GM21423 (cell line): ENCODE measurements at regions not wholly inside any gene's neighbourhood (a gene's known extent, or its start where the extent isn't known, plus 50 kb on each side); places are given as distances from the start of the nearest gene placed in this dataset.

Experiments used
- ATAC-seq: cut with Tn5 transposase; IDR thresholded peaks from one replicate; pipeline ENCODE4 v1.9.1; 2021; ENCODE audit warnings: mild to moderate bottlenecking, moderate library complexity; ENCODE audit not compliant: unreplicated experiment

- no peak for ATAC-seq
Measured at GRCh38 chr9:109593612-109594011, 95.5 kb upstream of the PTPN3 start.

GRCh38 chr9:109597496-109597895 is 99.4 kb upstream of the PTPN3 start:
- ATAC-seq: no peak

GRCh38 chr9:109599131-109599530 is 101.0 kb upstream of the PTPN3 start:
- no peak for ATAC-seq

GRCh38 chr9:109599711-109600110 is 101.6 kb upstream of the PTPN3 start:
- no peak for ATAC-seq

- ATAC-seq: no peak
Measured at GRCh38 chr9:109600142-109600541, 102.0 kb upstream of the PTPN3 start.

DNA sequence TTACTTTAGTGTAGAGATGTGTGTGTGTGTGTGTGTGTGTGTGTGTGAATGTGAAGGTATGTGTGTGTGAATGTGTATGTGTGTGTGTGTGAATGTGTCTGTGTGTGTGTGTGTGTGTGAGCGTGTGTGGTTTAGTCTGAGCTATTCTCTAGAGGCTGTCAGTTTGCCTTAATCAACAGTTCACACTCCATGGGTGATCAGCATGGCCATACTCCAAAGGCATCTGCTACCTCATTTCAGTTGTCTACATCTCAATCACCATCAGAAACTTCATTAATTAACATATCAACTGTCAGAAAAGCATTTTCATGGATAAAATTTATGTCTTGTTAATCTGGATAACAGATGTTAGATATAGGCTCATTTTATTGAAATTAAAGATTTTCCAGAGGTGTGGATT is 103.1 kb upstream of the PTPN3 start:
- no peak for ATAC-seq

GRCh38 chr9:109602987-109603386 is 104.9 kb upstream of the PTPN3 start:
- no peak for ATAC-seq

DNA sequence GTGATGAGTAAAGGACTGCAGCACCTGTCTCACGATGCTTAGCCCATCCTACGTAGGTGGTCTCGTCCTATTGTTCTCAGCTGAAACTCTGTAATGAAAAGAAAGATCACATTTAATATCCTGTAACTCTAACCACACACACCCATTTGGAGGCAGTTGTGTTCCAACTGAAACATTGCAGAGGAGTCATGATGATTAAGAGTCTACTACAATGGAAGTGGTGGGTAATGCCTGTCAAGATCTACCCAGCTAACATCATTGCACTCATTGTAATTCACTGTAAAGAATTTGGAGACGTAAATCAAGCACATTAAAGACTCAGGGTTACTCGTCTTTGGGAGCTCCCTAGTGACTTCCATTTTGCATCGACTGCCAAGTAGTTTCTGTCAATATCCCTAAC is 106.0 kb upstream of the PTPN3 start:
- ATAC-seq: no peak

- ATAC-seq: no peak
Measured at GRCh38 chr9:109604781-109605180, 106.7 kb upstream of the PTPN3 start.

GRCh38 chr9:109609060-109609459 is 111.0 kb upstream of the PTPN3 start:
- no peak for ATAC-seq

DNA sequence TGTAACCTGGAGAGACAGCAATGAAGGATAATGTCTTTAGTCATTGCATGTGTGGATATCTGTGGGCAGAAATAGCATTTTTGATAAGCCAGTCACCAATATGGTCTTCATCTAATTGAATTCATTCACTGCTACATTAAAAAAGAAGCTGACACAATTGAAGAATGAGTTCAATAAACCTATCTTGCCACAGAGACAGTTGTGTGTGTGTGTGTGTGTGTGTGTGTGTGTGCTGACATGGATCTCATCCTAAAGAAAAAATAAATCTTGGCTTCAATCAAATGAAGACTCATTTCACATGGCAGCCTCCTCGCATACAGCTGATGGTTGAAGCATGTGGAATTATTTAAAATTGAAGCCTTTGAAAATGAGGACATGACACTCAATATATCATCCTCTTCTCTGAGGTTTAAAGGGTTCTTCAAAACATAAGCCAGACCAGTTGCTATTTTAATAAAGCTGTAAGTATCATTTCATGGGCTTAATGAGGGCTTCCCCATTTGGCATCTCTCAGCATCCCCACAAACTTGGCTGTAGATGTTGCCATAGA is 118.5 kb upstream of the PTPN3 start:
- no peak for ATAC-seq

GRCh38 chr9:109619310-109619709 is 121.2 kb upstream of the PTPN3 start:
- no peak for ATAC-seq

GRCh38 chr9:109624143-109624542 is 126.0 kb upstream of the PTPN3 start:
- no peak for ATAC-seq

- no peak for ATAC-seq
Measured at GRCh38 chr9:109624896-109625295, 126.8 kb upstream of the PTPN3 start.

DNA sequence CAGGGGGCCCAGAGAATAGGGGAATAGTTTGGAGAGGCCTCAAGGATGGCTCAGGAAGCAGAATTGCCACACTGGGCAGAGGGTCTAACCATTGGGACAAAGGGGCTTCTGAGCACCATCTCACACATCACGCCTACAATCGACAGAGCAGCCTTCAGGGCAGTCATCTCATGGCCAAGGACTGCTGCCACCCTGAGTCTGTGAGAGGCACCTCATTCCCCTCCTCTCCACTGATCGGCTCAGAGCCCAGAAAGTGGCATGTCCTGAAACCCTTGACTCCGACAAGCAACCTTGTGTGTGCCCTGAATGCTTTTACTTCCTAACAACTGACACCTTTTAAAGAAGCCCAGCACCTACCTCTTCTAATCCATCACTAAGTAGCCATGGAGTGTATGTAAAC is 128.9 kb upstream of the PTPN3 start:
- no peak for ATAC-seq

DNA sequence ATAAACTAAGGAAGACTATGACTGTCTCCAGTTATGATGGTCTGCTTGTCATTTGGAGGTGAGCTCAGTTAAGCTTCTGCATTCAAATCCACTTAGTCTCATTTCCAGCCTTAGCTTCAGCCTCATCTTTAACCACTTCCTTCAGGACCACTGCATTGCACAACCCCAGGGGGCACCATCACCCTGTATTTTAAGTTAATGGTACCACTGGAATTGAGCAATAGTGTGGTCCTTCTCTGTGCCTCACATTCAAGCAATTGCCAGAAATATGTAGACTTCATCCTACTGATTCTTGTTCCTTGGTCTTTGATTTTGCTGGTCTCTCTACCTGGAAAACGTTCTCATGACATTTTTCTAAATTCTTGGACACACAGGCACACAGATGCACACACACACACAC is 131.5 kb upstream of the PTPN3 start:
- ATAC-seq: no peak

DNA sequence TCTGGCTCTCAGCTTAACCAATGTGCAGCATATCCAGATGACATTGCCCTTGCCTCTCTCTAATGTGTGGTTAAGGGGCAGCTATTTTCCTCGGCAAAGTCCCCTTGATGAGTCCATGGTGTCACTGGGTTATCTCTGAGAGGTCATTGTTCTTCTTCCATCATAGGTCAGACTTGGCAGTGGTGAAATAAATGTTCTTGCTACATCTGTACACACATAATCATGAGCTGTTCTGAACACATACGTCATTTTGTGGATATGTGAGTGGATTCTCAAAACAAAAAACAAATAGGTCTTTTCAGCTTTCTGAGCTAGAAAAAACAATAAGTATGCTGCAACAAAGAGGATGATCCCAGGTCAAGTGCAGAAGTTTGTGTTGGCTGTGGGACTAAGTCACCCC is 134.7 kb upstream of the PTPN3 start:
- ATAC-seq: no peak

- ATAC-seq: no peak
Measured at GRCh38 chr9:109639674-109640579, 140.1 kb upstream of the PALM2AKAP2 start.

- no peak for ATAC-seq
Measured at GRCh38 chr9:109640580-109641371, 139.2 kb upstream of the PALM2AKAP2 start.

DNA sequence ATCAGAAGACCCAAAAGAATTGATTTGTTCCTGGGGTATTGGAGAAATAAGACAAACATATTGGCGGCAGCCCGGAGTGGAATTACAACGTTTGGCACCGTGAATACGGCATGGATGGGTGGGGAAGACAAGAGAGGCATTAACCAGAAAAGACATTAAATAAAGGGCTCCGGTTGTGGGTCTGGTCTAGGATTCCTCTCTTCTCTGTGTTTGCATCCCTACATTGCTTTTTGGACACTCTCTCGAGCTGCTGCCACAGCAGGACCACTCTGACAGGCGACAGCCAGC is 138.7 kb upstream of the PALM2AKAP2 start:
- ATAC-seq: no peak

- ATAC-seq: no peak
Measured at GRCh38 chr9:109652112-109652511, 127.9 kb upstream of the PALM2AKAP2 start.

DNA sequence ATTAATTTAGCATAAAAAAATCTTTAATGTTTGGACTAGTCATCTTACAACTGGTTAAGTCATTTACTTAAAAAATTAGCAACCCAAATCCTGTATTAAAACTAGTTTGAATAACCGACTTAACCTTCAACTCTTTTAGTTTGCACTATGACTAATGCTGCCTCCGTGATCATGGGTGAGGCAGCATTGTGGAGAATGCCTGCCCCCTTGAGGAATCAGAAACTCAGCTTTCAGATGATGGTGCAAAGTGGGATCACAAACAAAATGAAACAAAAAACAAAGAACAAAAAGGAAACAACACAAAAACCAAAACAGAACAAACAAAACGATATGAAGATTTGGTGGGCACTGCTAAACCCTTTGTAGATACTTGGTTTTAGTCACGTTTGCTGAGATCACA is 127.0 kb upstream of the PALM2AKAP2 start:
- no peak for ATAC-seq
